HG03095 (cell line): ENCODE measurements at regions not wholly inside any gene's neighbourhood (a gene's known extent, or its start where the extent isn't known, plus 50 kb on each side); places are given as distances from the start of the nearest gene placed in this dataset.

Source experiments
- ATAC-seq: cut with Tn5 transposase; IDR thresholded peaks from one replicate; pipeline ENCODE4 v1.9.1; 2021; ENCODE audit warnings: moderate library complexity; ENCODE audit not compliant: unreplicated experiment

- ATAC-seq: no peak
Observed at GRCh38 chr18:27411013-27411412, 225.9 kb upstream of the CHST9 start.

- no peak for ATAC-seq
Observed at GRCh38 chr18:27404855-27405254, 219.7 kb upstream of the CHST9 start.

- no peak for ATAC-seq
Observed at GRCh38 chr18:27400001-27400400, 214.9 kb upstream of the CHST9 start.

GRCh38 chr18:27395752-27396151 is 210.6 kb upstream of the CHST9 start:
- ATAC-seq: no peak

- ATAC-seq: no peak
Observed at GRCh38 chr18:27394687-27395086, 209.6 kb upstream of the CHST9 start.

GRCh38 chr18:27382567-27383216 is 197.6 kb upstream of the CHST9 start:
- ATAC-seq: no peak

GRCh38 chr18:27378431-27379095 is 193.5 kb upstream of the CHST9 start:
- peak; percentile 56 for ATAC-seq

- no peak for ATAC-seq
Observed at GRCh38 chr18:27377251-27377650, 192.1 kb upstream of the CHST9 start.

- ATAC-seq: no peak
Observed at GRCh38 chr18:27372386-27372785, 187.3 kb upstream of the CHST9 start.

GRCh38 chr18:27366665-27367064 is 181.6 kb upstream of the CHST9 start:
- ATAC-seq: no peak

- no peak for ATAC-seq
Observed at GRCh38 chr18:27366151-27366550, 181.0 kb upstream of the CHST9 start.

GRCh38 chr18:27363872-27364271 is 178.8 kb upstream of the CHST9 start:
- no peak for ATAC-seq

- no peak for ATAC-seq
Observed at GRCh38 chr18:27361477-27361876, 176.4 kb upstream of the CHST9 start.

- no peak for ATAC-seq
Observed at GRCh38 chr18:27355308-27355707, 170.2 kb upstream of the CHST9 start.

- ATAC-seq: no peak
Observed at GRCh38 chr18:27353273-27353672, 168.2 kb upstream of the CHST9 start.

- ATAC-seq: no peak
Observed at GRCh38 chr18:27349284-27349882, 164.3 kb upstream of the CHST9 start.

GRCh38 chr18:27331606-27332005 is 146.5 kb upstream of the CHST9 start:
- no peak for ATAC-seq

GRCh38 chr18:27314996-27315395 is 129.9 kb upstream of the CHST9 start:
- no peak for ATAC-seq

- ATAC-seq: no peak
Observed at GRCh38 chr18:27313678-27314077, 128.6 kb upstream of the CHST9 start.

- no peak for ATAC-seq
Observed at GRCh38 chr18:27312853-27313252, 127.7 kb upstream of the CHST9 start.

- ATAC-seq: no peak
Observed at GRCh38 chr18:27312153-27312552, 127.0 kb upstream of the CHST9 start.

- no peak for ATAC-seq
Observed at GRCh38 chr18:27311114-27311513, 126.0 kb upstream of the CHST9 start.
